Muscle layer of duodenum (tissue), 2 donors: ENCODE measurements at regions not wholly inside any gene's neighbourhood (a gene's known extent, or its start where the extent isn't known, plus 50 kb on each side); places are given as distances from the start of the nearest gene placed in this dataset.

Experiments
- H3K27ac ChIP-seq: one replicate; pipeline ENCODE4 v1.7.0; 2013; ENCODE audit warnings: mild to moderate bottlenecking, low read length
- H3K27me3 ChIP-seq: one replicate; pipeline ENCODE4 v1.7.0; 2013; ENCODE audit warnings: low read depth, mild to moderate bottlenecking, control low read depth, low read length
- H3K36me3 ChIP-seq, 2 donors: one replicate each; pipeline ENCODE4 v1.7.0; 2013; ENCODE audit warnings: low read length in 2 of 2, control low read depth in 1 of 2, mild to moderate bottlenecking in 1 of 2; ENCODE audit not compliant: insufficient read depth in 2 of 2, control insufficient read depth in 1 of 2
- H3K4me1 ChIP-seq, 2 donors: one replicate each; pipeline ENCODE4 v1.7.0; 2013; ENCODE audit warnings: low read length in 2 of 2, mild to moderate bottlenecking in 2 of 2, control low read depth in 1 of 2, moderate library complexity in 1 of 2; ENCODE audit not compliant: insufficient read depth in 2 of 2, control insufficient read depth in 1 of 2
- H3K4me3 ChIP-seq, 2 donors: one replicate each; pipeline ENCODE4 v1.7.0; 2013; ENCODE audit warnings: low read length in 2 of 2, low read depth in 1 of 2, mild to moderate bottlenecking in 1 of 2
- H3K9me3 ChIP-seq, 2 donors: one replicate each; pipeline ENCODE4 v1.7.0; 2013; ENCODE audit warnings: low read length in 2 of 2, control low read depth in 1 of 2, mild to moderate bottlenecking in 1 of 2; ENCODE audit not compliant: control insufficient read depth in 1 of 2
- donor health status: healthy.

DNA sequence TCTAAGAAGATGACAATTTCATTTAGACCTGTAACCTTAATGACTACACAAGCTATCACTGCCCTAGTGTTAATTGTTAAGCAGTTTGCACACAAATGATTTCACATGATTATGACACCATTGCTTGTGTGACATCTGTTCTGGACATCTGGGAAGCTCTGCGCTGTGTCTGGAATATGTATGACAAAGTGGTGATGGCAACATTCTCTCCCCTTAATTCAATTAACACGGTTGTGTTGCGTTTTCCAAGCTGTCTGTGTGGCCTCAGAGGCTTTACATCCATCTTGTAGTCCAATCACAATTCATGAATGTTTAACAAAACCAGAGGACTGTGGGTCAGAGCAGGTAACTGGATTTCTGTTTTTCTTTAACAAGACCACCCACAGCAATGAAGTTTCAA, 204.4 kb downstream of the COG6 start:
- Histone ChIP-seq H3K27ac (no peak overlapping the region), H3K36me3 (no peaks in the 10 kb centered on the region), H3K4me3 (no peak overlapping the region), H3K27me3 (no peaks in the 10 kb centered on the region), H3K4me1 (no peaks in the 10 kb centered on the region), H3K9me3 (no peaks in the 10 kb centered on the region)

GRCh38 chr13:39862900-39863299, 207.4 kb downstream of the COG6 start:
- Histone ChIP-seq H3K4me1 (no peaks in the 10 kb centered on the region), H3K27me3 (no peaks in the 10 kb centered on the region), H3K9me3 (no peaks in the 10 kb centered on the region), H3K27ac (no peak overlapping the region), H3K4me3 (no peak overlapping the region), H3K36me3 (no peaks in the 10 kb centered on the region)

- no peaks in the 10 kb centered on the region for H3K27me3 ChIP-seq
- no peak overlapping the region for H3K4me3 ChIP-seq
- no peak overlapping the region for H3K27ac ChIP-seq
- H3K4me1 ChIP-seq, result no peaks in the 10 kb centered on the region
- no peaks in the 10 kb centered on the region for H3K9me3 ChIP-seq
- no peaks in the 10 kb centered on the region for H3K36me3 ChIP-seq
Measured at GRCh38 chr13:39864221-39864620, 208.8 kb downstream of the COG6 start.

DNA sequence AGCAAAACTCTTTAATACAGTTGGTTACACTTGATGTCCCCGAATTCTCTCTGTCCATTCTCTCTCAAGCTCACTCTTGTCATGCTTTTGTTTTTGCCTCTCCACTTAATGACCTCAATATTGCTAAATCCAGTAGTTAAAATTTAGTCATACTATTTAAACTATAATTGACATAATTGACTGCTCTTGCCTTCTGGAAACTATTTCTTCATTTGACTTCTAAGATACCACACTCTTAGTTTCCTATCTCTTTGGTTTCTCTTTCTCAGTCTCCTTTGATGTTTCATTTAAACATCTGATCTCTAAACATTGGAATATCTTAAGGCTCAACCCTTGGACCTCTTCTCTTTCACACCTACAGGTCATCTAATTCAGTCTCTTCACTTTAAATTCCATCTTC, 211.3 kb downstream of the COG6 start:
- Histone ChIP-seq H3K27ac (no peak overlapping the region), H3K27me3 (no peaks in the 10 kb centered on the region), H3K4me3 (no peak overlapping the region), H3K4me1 (no peaks in the 10 kb centered on the region), H3K36me3 (no peaks in the 10 kb centered on the region), H3K9me3 (no peaks in the 10 kb centered on the region)

- Histone ChIP-seq H3K4me3 (no peak overlapping the region), H3K27ac (no peak overlapping the region), H3K27me3 (no peaks in the 10 kb centered on the region), H3K9me3 (no peaks in the 10 kb centered on the region), H3K36me3 (no peaks in the 10 kb centered on the region), H3K4me1 (no peaks in the 10 kb centered on the region)
Measured at GRCh38 chr13:39867807-39868206, 212.3 kb downstream of the COG6 start.

DNA sequence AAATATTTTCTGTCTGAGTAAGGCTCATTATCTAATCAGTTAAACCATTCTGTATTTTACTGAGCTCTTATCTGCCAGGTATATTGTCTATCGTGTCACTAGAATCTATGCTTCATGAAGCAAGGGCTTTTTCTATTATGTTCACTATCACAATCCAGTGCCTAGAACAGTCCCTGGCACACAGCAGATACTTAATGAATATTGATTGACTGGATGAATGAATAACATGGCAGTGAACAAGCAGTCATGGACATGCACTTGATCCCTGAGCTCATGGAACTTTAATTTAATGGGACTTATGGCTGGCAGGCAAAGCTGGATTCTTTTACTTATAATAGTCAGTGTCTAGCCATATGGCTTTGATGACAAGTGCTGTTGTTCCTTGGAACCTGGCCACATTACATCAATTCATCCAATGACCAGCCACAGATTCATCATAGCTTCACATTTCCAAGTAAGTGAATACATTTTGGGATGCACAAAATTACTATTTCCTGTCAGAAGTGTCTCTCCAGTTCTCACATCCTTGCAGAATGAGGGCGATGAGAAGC, 214.8 kb downstream of the COG6 start:
- no peaks in the 10 kb centered on the region for H3K9me3 ChIP-seq
- H3K36me3 ChIP-seq, result no peaks in the 10 kb centered on the region
- H3K27me3 ChIP-seq, result no peaks in the 10 kb centered on the region
- H3K4me1 ChIP-seq, result peaks cover 0 to 3% of the 10 kb centered on the region in 2 donors
- H3K4me3 ChIP-seq, result no peak overlapping the region
- no peak overlapping the region for H3K27ac ChIP-seq

DNA sequence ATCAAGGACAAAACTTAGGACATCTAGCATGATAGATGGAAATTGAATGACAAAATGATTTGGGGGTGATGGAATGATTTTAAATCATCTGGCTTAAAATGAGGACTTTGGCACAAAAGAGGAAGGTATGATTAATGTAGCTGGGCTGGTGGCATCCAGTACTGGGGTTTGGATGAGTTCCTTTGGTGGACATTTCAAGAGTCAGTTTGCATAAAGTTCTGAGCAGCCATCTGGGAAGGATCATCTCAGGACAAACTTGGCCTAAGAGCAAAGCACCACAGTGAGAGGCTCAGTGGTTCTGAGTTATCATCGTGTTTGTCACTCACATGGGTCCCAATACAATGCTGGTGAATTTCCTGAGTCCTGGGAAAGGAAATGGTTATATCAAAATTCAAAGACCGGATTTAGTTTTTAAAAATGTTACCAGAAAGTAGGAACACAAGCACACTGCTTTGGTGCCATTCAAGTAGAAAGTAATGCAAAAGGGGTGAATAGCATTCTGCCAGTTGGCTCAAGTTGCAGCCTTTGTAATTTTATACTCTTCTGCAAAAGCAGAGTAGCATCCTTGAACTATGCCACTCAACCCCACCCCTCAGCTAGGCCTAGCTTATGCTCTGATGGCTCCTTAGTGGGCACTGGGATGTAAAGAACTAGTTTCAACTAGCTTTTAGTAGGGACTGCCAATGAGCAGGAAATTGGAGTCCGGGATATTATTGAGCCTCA, 219.0 kb downstream of the COG6 start:
- H3K36me3 ChIP-seq, result no peaks in the 10 kb centered on the region
- H3K4me1 ChIP-seq, result peaks cover 0 to 4% of the 10 kb centered on the region in 2 donors
- H3K27me3 ChIP-seq, result no peaks in the 10 kb centered on the region
- H3K4me3 ChIP-seq, result no peak overlapping the region
- no peaks in the 10 kb centered on the region for H3K9me3 ChIP-seq
- no peak overlapping the region for H3K27ac ChIP-seq

- H3K4me1 ChIP-seq, result peaks cover 0 to 4% of the 10 kb centered on the region in 2 donors
- H3K27ac ChIP-seq, result no peak overlapping the region
- H3K27me3 ChIP-seq, result no peaks in the 10 kb centered on the region
- no peak overlapping the region for H3K4me3 ChIP-seq
- no peaks in the 10 kb centered on the region for H3K9me3 ChIP-seq
- no peaks in the 10 kb centered on the region for H3K36me3 ChIP-seq
Measured at GRCh38 chr13:39875111-39875987, 219.9 kb downstream of the COG6 start.

DNA sequence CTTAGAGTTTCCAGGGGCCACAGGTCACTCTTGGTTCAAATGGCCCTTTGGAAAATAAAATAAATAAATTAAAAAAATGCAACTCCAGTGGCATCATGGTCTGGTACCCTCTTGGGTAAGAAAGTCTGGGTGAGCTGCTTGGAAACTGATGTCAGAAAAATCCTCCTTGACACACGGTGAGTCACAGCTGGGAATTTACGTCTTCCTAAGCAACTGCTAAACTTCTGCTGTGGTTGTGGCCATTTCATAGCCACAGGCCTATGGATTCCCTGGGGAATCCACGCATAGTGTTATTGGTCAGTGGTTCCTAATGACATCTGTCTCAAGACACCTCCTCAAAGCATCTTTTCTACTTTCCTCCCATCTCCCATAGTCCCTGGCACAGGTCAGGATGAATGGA, 220.8 kb downstream of the COG6 start:
- Histone ChIP-seq H3K27me3 (no peaks in the 10 kb centered on the region), H3K4me1 (peaks cover 0 to 4% of the 10 kb centered on the region in 2 donors), H3K36me3 (no peaks in the 10 kb centered on the region), H3K9me3 (no peaks in the 10 kb centered on the region), H3K4me3 (no peak overlapping the region), H3K27ac (no peak overlapping the region)

GRCh38 chr13:39877134-39877533, 221.7 kb downstream of the COG6 start:
- no peaks in the 10 kb centered on the region for H3K27me3 ChIP-seq
- H3K4me3 ChIP-seq, result no peak overlapping the region
- H3K27ac ChIP-seq, result no peak overlapping the region
- no peaks in the 10 kb centered on the region for H3K36me3 ChIP-seq
- peaks cover 0 to 4% of the 10 kb centered on the region in 2 donors for H3K4me1 ChIP-seq
- no peaks in the 10 kb centered on the region for H3K9me3 ChIP-seq

DNA sequence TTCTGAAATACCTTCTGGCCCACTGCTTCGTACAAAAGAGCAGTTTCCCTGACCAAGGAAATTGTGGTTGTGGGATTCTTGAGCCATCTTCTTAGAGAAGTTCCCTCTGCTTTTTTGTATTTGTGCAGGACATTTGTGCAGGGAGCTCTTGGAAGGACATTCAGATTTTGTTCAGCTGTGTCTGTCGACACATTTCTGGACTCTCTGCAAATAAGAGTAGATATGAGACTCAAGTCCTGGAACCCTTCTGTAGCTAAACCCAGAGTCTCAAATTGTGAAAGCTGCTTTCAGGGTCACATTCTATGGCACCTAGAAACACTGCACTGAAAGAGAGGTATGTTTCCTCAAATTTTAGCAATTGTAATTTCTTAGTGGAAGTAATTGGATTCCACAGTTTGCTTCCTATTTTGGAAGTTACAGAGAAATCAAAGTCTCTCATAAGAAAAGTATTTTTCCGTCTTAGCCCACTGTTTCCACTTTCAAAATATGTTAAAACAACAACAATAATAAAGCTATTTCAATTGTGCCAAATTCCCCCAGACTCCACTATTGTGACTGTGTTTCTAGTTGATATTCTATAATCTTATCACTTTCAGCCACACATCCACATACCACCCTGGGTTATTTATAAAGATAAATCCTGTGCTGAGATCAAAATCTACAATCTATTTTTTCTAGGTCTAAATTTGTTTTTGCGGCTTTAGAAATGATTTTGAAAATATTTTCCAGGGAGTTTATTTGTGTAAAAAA, 224.0 kb downstream of the COG6 start:
- no peaks in the 10 kb centered on the region for H3K27me3 ChIP-seq
- H3K4me3 ChIP-seq, result no peak overlapping the region
- peaks cover 4 to 8% of the 10 kb centered on the region in 2 donors for H3K9me3 ChIP-seq
- peaks cover 0 to 4% of the 10 kb centered on the region in 2 donors for H3K4me1 ChIP-seq
- H3K36me3 ChIP-seq, result no peaks in the 10 kb centered on the region
- H3K27ac ChIP-seq, result no peak overlapping the region
